ENCODE measurements at regions not wholly inside any gene's neighbourhood (a gene's known extent, or its start where the extent isn't known, plus 50 kb on each side); places are given as distances from the start of the nearest gene placed in this dataset.

DNA sequence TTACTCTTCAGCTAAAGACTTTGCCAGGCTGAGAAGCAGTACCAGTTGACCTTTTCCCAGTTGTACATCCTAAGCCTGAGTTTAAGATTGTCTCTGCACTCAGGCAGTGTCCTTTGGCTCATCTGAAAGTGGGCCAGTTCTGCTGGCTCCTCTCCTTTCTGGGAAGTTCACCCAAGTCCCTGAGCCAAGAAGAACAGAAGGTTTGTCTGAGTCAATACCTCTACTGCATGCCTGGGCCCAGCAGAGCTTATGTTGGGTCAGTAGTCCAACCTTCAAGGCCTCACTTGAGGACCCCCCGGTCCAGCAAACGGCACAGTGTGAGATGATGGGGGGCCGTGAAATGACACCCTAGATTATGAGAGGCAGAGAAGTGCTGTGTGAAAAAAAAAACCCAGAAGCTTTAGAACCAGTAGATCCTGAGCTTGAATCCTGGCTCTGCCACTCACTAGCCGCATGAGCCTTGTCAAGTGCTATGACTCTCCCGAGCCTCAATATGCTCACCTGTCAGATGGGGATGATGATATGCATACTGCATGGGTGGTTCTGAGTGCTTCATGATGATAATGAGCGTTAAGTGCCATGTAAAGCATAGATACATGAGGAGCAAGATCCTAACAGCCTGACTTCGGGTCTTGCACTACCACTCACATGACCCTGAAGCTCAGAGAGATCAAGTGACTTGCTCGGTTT, 156.0 kb downstream of the MACROH2A1 start:
- Histone ChIP-seq H3K27me3 (replicated peaks; ENCODE audit: insufficient read depth, low read depth, low read length, poor library complexity) (no peaks in the 10 kb centered on the region), H3K4me3 (ENCODE audit: low read depth, low read length, poor library complexity, severe bottlenecking) (no peak overlapping the region), H3K9me3 (ENCODE audit: low read depth, low read length, poor library complexity, severe bottlenecking) (no peaks in the 10 kb centered on the region), H3K4me1 (ENCODE audit: insufficient read depth, low read length, poor library complexity, severe bottlenecking) (peaks cover 17% of the 10 kb centered on the region), H3K36me3 (ENCODE audit: insufficient read depth, low read length, poor library complexity, severe bottlenecking) (no peaks in the 10 kb centered on the region), H3K27ac (ENCODE audit: low read depth, low read length, poor library complexity, severe bottlenecking) (no peak overlapping the region)
- ChIA-PET POLR2A (ENCODE audit: low non-redundant PET) (no interaction called here), CTCF (no interaction called here)
- TF ChIP-seq EZH2 (IDR thresholded peaks at IDR 0.05; ENCODE audit: borderline replicate concordance, low read depth, low read length, poor library complexity, severe bottlenecking) = no peak
- no peak for TF ChIP-seq CTCF (conservative IDR thresholded peaks at IDR 0.05; ENCODE audit: low read depth, low read length)
- intact Hi-C loops (cut with micrococcal nuclease; ENCODE audit: unreplicated experiment) = no loop called here
- BruUV-seq (replicated peaks) = no TSS peak
- no peak for DNase-seq (ENCODE audit: low spot score)

GRCh38 chr5:135242021-135242865, 156.8 kb downstream of the MACROH2A1 start:
- BruUV-seq (replicated peaks) = no TSS peak
- H3K27ac ChIP-seq (ENCODE audit: low read depth, low read length, poor library complexity, severe bottlenecking) = no peak overlapping the region
- no peak for DNase-seq (ENCODE audit: low spot score)

GRCh38 chr5:135241536-135241935, 157.5 kb downstream of the MACROH2A1 start:
- intact Hi-C loops (cut with micrococcal nuclease; ENCODE audit: unreplicated experiment) = no loop called here
- no peak overlapping the region for H3K4me3 ChIP-seq (ENCODE audit: low read depth, low read length, poor library complexity, severe bottlenecking)
- BruUV-seq (replicated peaks) = no TSS peak
- no peak overlapping the region for H3K27ac ChIP-seq (ENCODE audit: low read depth, low read length, poor library complexity, severe bottlenecking)
- no peaks in the 10 kb centered on the region for H3K9me3 ChIP-seq (ENCODE audit: low read depth, low read length, poor library complexity, severe bottlenecking)
- no peaks in the 10 kb centered on the region for H3K36me3 ChIP-seq (ENCODE audit: insufficient read depth, low read length, poor library complexity, severe bottlenecking)
- H3K4me1 ChIP-seq (ENCODE audit: insufficient read depth, low read length, poor library complexity, severe bottlenecking) = peaks cover 9% of the 10 kb centered on the region
- ChIA-PET POLR2A (ENCODE audit: low non-redundant PET) (no interaction called here), CTCF (no interaction called here)
- no peak for DNase-seq (ENCODE audit: low spot score)
- H3K27me3 ChIP-seq (replicated peaks; ENCODE audit: insufficient read depth, low read depth, low read length, poor library complexity) = no peaks in the 10 kb centered on the region
- no peak for TF ChIP-seq EZH2 (IDR thresholded peaks at IDR 0.05; ENCODE audit: borderline replicate concordance, low read depth, low read length, poor library complexity, severe bottlenecking)
- TF ChIP-seq CTCF (conservative IDR thresholded peaks at IDR 0.05; ENCODE audit: low read depth, low read length) = no peak

More at GRCh38 chr5:135242021-135242865, 156.8 kb downstream of the MACROH2A1 start:
- Histone ChIP-seq H3K9me3 (ENCODE audit: low read depth, low read length, poor library complexity, severe bottlenecking) (no peaks in the 10 kb centered on the region), H3K36me3 (ENCODE audit: insufficient read depth, low read length, poor library complexity, severe bottlenecking) (no peaks in the 10 kb centered on the region), H3K4me1 (ENCODE audit: insufficient read depth, low read length, poor library complexity, severe bottlenecking) (peaks cover 15% of the 10 kb centered on the region), H3K4me3 (ENCODE audit: low read depth, low read length, poor library complexity, severe bottlenecking) (no peak overlapping the region), H3K27me3 (replicated peaks; ENCODE audit: insufficient read depth, low read depth, low read length, poor library complexity) (no peaks in the 10 kb centered on the region)
- no peak for TF ChIP-seq CTCF (conservative IDR thresholded peaks at IDR 0.05; ENCODE audit: low read depth, low read length)
- TF ChIP-seq EZH2 (IDR thresholded peaks at IDR 0.05; ENCODE audit: borderline replicate concordance, low read depth, low read length, poor library complexity, severe bottlenecking) = no peak
- POLR2A ChIA-PET (ENCODE audit: low non-redundant PET) = no interaction called here
- CTCF ChIA-PET = no interaction called here
- intact Hi-C loops (cut with micrococcal nuclease; ENCODE audit: unreplicated experiment) = no loop called here
